HEK293T (cell line): ENCODE measurements at regions not wholly inside any gene's neighbourhood (a gene's known extent, or its start where the extent isn't known, plus 50 kb on each side); places are given as distances from the start of the nearest gene placed in this dataset.

Experiments used
- BHLHE40 ChIP-seq: fragments of 450-650 bp; IDR thresholded peaks from 2 replicates; pipeline ENCODE4 v1.6.1; 2016; ENCODE audit warnings: mild to moderate bottlenecking, moderate library complexity, borderline replicate concordance
- ELF4 ChIP-seq: fragments of 450-650 bp; IDR thresholded peaks from 2 replicates; pipeline ENCODE4 v1.6.1; 2017; ENCODE audit warnings: antibody characterized with exemption
- LEF1 ChIP-seq: fragments of 450-650 bp; IDR thresholded peaks from 2 replicates; pipeline ENCODE4 v1.6.1; 2017; ENCODE audit warnings: mild to moderate bottlenecking, borderline replicate concordance
- SUZ12 ChIP-seq: fragments of 450-650 bp; IDR thresholded peaks from 2 replicates; pipeline ENCODE4 v1.6.1; 2016; ENCODE audit warnings: mild to moderate bottlenecking
- ZNF384 ChIP-seq: fragments of 450-650 bp; IDR thresholded peaks from 2 replicates; pipeline ENCODE4 v1.6.1; 2016
- TF ChIP-seq, protein P1 (sequence below): fragments of 450-650 bp; IDR thresholded peaks from 2 replicates; pipeline ENCODE4 v1.6.1; 2016

DNA sequence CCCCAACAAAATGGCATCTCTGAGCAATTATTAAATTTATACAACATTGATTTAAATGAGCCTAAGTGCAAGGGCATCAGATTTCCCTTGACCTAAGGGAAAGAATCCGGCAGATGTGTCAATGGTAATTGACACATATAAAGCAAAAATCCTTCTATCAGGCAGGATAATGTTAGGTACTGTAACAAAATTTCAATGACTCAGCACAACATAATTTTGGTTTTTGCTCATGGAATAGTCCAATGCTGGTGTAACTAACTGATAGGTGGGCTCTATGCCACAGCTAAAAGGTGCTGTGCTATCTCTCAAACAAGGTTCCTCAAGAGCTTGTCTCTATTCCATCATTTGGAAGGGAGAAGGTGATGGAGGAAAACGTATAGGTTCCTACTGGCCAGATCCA is 68.3 kb upstream of the MEIS1 start:
- TF ChIP-seq ZNF384 = no peak
- TF ChIP-seq SUZ12 = no peak
- TF ChIP-seq LEF1 = no peak
- TF ChIP-seq BHLHE40 = no peak
- no peak for TF ChIP-seq ELF4
- TF ChIP-seq, protein P1, sequence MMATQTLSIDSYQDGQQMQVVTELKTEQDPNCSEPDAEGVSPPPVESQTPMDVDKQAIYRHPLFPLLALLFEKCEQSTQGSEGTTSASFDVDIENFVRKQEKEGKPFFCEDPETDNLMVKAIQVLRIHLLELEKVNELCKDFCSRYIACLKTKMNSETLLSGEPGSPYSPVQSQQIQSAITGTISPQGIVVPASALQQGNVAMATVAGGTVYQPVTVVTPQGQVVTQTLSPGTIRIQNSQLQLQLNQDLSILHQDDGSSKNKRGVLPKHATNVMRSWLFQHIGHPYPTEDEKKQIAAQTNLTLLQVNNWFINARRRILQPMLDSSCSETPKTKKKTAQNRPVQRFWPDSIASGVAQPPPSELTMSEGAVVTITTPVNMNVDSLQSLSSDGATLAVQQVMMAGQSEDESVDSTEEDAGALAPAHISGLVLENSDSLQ = no peak
